ENCODE measurements at regions not wholly inside any gene's neighbourhood (a gene's known extent, or its start where the extent isn't known, plus 50 kb on each side); places are given as distances from the start of the nearest gene placed in this dataset.

GRCh38 chr14:82046512-82047226 is 513.0 kb upstream of the SEL1L start:
- ATAC-seq (ENCODE audit: low FRiP score in 2 of 2) (no peak), DNase-seq (no peak)
- no peak overlapping the region for H3K4me3 ChIP-seq
- no peaks in the 10 kb centered on the region for H3K4me1 ChIP-seq
- H3K36me3 ChIP-seq: no peaks in the 10 kb centered on the region
- WGBS, 2 donors: 50 to 66% methylated on average over 1 of the region's 1 CpG
- H3K27me3 ChIP-seq: no peaks in the 10 kb centered on the region
- TF ChIP-seq POLR2A (IDR thresholded peaks at IDR 0.05) (no peak), POLR2AphosphoS5 (IDR thresholded peaks at IDR 0.05) (no peak), CTCF (IDR thresholded peaks at IDR 0.05) (no peak), EP300 (IDR thresholded peaks at IDR 0.05) (no peak)
- H3K9me3 ChIP-seq: no peaks in the 10 kb centered on the region
- H3K27ac ChIP-seq: no peak overlapping the region

- DNase-seq: no peak
- Histone ChIP-seq H3K27me3 (no peaks in the 10 kb centered on the region), H3K4me1 (no peaks in the 10 kb centered on the region), H3K27ac (no peak overlapping the region), H3K36me3 (no peaks in the 10 kb centered on the region), H3K4me3 (no peak overlapping the region), H3K9me3 (no peaks in the 10 kb centered on the region)
- no peak for ATAC-seq (ENCODE audit: low FRiP score in 2 of 2)
- no peak for TF ChIP-seq CTCF (IDR thresholded peaks at IDR 0.05)
- TF ChIP-seq EP300 (IDR thresholded peaks at IDR 0.05): no peak
- no peak for TF ChIP-seq POLR2A (IDR thresholded peaks at IDR 0.05)
- no peak for TF ChIP-seq POLR2AphosphoS5 (IDR thresholded peaks at IDR 0.05)
- WGBS, 2 donors: 14 to 20% methylated on average over 1 of the region's 1 CpG
Measured at GRCh38 chr14:82047777-82048470, 514.3 kb upstream of the SEL1L start.

GRCh38 chr14:82052778-82053177 is 519.1 kb upstream of the SEL1L start:
- TF ChIP-seq POLR2A (IDR thresholded peaks at IDR 0.05): no peak
- TF ChIP-seq POLR2AphosphoS5 (IDR thresholded peaks at IDR 0.05): no peak
- TF ChIP-seq CTCF (IDR thresholded peaks at IDR 0.05): no peak
- TF ChIP-seq EP300 (IDR thresholded peaks at IDR 0.05): no peak
- no peaks in the 10 kb centered on the region for H3K4me1 ChIP-seq
- no peak overlapping the region for H3K4me3 ChIP-seq
- no peaks in the 10 kb centered on the region for H3K9me3 ChIP-seq
- H3K27ac ChIP-seq: no peak overlapping the region
- no peaks in the 10 kb centered on the region for H3K27me3 ChIP-seq
- DNase-seq (no peak), ATAC-seq (ENCODE audit: low FRiP score in 2 of 2) (no peak)
- H3K36me3 ChIP-seq: no peaks in the 10 kb centered on the region

- DNase-seq (no peak), ATAC-seq (ENCODE audit: low FRiP score in 2 of 2) (no peak)
- Histone ChIP-seq H3K27ac (no peak overlapping the region), H3K9me3 (no peaks in the 10 kb centered on the region), H3K27me3 (no peaks in the 10 kb centered on the region), H3K36me3 (no peaks in the 10 kb centered on the region), H3K4me3 (no peak overlapping the region), H3K4me1 (no peaks in the 10 kb centered on the region)
- no peak for TF ChIP-seq POLR2A (IDR thresholded peaks at IDR 0.05)
- no peak for TF ChIP-seq EP300 (IDR thresholded peaks at IDR 0.05)
- no peak for TF ChIP-seq CTCF (IDR thresholded peaks at IDR 0.05)
- TF ChIP-seq POLR2AphosphoS5 (IDR thresholded peaks at IDR 0.05): no peak
- 21 to 32% methylated on average over 1 of the region's 1 CpG for WGBS, 2 donors
Measured at GRCh38 chr14:82055515-82056115, 522.0 kb upstream of the SEL1L start.

Measured in upper lobe of left lung (tissue), 6 donors.